Kidney (tissue), 13 donors: ENCODE measurements at regions not wholly inside any gene's neighbourhood (a gene's known extent, or its start where the extent isn't known, plus 50 kb on each side); places are given as distances from the start of the nearest gene placed in this dataset.

Experiments
- DNase-seq, 5 donors: peaks; one replicate each; pipeline ENCODE4 v3.0.0-alpha.2; 2013 to 2020
- FAIRE-seq: peaks from 2 replicates; lab custom pipeline; 2012; peaks lifted over from hg19 to GRCh38; lab: Jason Lieb, UNC
- H3K27ac ChIP-seq, 2 donors: one replicate each; pipeline ENCODE4 v1.7.0; 2013; ENCODE audit warnings: low read depth in 2 of 2, low read length in 2 of 2, inconsistent platforms in 1 of 2
- H3K27me3 ChIP-seq: one replicate; pipeline ENCODE4 v1.7.1; 2013; ENCODE audit warnings: low read length, inconsistent platforms; ENCODE audit not compliant: control insufficient read depth, insufficient read depth
- H3K36me3 ChIP-seq, 3 donors: one replicate each; pipeline versions ENCODE4 v1.7.0 to v1.7.1; 2013; ENCODE audit warnings: low read length in 3 of 3, control low read depth in 1 of 3, inconsistent platforms in 1 of 3; ENCODE audit not compliant: insufficient read depth in 3 of 3, control insufficient read depth in 2 of 3
- H3K4me1 ChIP-seq, 3 donors: one replicate each; pipeline versions ENCODE4 v1.7.0 to v1.7.1; 2013; ENCODE audit warnings: low read length in 3 of 3, inconsistent platforms in 1 of 3, low read depth in 1 of 3; ENCODE audit not compliant: control insufficient read depth in 2 of 3, insufficient read depth in 2 of 3
- H3K4me3 ChIP-seq, 3 donors: one replicate each; pipeline versions ENCODE4 v1.7.0 to v1.8.1; 2013; ENCODE audit warnings: low read length in 3 of 3, control low read depth in 1 of 3, inconsistent platforms in 1 of 3
- H3K9ac ChIP-seq, 3 donors: one replicate each; pipeline versions ENCODE4 v1.7.0 to v1.7.1; 2013; ENCODE audit warnings: low read length in 3 of 3, control low read depth in 1 of 3, inconsistent platforms in 1 of 3
- H3K9me3 ChIP-seq, 3 donors: one replicate each; pipeline versions ENCODE4 v1.7.0 to v1.7.1; 2013; ENCODE audit warnings: low read length in 3 of 3, control low read depth in 1 of 3, inconsistent platforms in 1 of 3; ENCODE audit not compliant: control insufficient read depth in 2 of 3, insufficient read depth in 1 of 3
- intact Hi-C: fragments of 100-400 bp; cut with DNase I; formaldehyde crosslinking; loops from one replicate; pipeline ENCODE4 v1.11.1; 2022
- TF ChIP-seq, protein P1 (sequence below): IDR thresholded peaks from 3 replicates; pipeline ENCODE4 v1.5.1; 2012; ENCODE audit warnings: mild to moderate bottlenecking, moderate library complexity, borderline replicate concordance; ENCODE audit not compliant: insufficient read depth; ENCODE audit errors: extremely low read depth
- donor health status: control.
- donor health status: control.
- donor health status: control.
- donor health status: control.
- donor health status: control.
- donor health status: DM: yes; HTN: yes; CAD: no.
- donor health status: Normal renal cell carcinoma (clear cell type).

GRCh38 chr15:53116169-53116568 lies 326.0 kb upstream of the ONECUT1 start:
- intact Hi-C loops, result no loop called here
- Histone ChIP-seq H3K9me3 (peaks cover 0 to 2% (median 0%) of the 10 kb centered on the region in 3 donors), H3K27ac (no peak overlapping the region), H3K36me3 (no peaks in the 10 kb centered on the region), H3K9ac (no peak overlapping the region), H3K27me3 (no peaks in the 10 kb centered on the region), H3K4me1 (no peaks in the 10 kb centered on the region), H3K4me3 (no peak overlapping the region)
- TF ChIP-seq, protein P1, sequence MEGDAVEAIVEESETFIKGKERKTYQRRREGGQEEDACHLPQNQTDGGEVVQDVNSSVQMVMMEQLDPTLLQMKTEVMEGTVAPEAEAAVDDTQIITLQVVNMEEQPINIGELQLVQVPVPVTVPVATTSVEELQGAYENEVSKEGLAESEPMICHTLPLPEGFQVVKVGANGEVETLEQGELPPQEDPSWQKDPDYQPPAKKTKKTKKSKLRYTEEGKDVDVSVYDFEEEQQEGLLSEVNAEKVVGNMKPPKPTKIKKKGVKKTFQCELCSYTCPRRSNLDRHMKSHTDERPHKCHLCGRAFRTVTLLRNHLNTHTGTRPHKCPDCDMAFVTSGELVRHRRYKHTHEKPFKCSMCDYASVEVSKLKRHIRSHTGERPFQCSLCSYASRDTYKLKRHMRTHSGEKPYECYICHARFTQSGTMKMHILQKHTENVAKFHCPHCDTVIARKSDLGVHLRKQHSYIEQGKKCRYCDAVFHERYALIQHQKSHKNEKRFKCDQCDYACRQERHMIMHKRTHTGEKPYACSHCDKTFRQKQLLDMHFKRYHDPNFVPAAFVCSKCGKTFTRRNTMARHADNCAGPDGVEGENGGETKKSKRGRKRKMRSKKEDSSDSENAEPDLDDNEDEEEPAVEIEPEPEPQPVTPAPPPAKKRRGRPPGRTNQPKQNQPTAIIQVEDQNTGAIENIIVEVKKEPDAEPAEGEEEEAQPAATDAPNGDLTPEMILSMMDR, result no peak
- DNase-seq (no peak), FAIRE-seq (no peak)

DNA sequence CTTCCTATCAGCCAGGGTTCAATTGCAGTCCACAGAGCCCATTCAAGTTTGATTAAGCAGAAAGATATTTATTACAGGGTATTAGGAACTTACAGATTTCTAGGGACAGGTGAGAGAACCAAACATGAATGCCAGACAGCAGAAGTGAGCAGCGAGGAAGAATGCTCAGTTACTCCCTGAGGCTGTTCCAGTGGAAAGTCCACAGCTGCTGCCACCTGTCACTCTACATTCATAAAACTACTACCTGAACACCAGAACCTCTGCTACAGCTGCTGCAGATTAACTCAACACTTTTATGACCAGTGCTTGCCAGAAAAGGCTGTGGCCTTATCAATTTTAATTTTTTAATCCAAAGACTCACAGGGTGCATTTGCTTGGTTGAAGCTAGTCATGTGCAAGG lies 325.4 kb upstream of the ONECUT1 start:
- Histone ChIP-seq H3K36me3 (no peaks in the 10 kb centered on the region), H3K4me1 (no peaks in the 10 kb centered on the region), H3K27ac (no peak overlapping the region), H3K9me3 (peaks cover 0 to 2% (median 0%) of the 10 kb centered on the region in 3 donors), H3K9ac (no peak overlapping the region), H3K4me3 (no peak overlapping the region), H3K27me3 (no peaks in the 10 kb centered on the region)
- DNase-seq (no peak), FAIRE-seq (no peak)
- TF ChIP-seq, protein P1, result no peak
- intact Hi-C loops, result no loop called here

DNA sequence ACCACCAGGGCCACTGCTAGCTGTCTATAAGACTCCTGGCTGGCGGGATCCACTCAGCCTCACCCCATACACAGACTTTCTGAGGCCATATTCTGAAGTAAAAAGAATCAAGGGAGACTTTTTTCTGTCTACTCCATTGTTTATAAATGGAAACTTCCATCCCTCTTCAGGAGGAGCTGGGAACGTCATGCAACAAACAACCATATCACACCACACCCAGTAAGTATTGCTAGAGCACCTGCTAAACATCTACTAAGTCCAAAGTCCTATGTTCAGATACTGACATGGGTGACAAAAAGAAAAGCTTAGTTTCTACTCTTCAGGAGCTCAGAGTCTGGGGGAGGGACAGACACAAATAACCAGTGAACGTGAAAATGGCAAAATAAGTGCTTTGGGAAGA lies 324.8 kb upstream of the ONECUT1 start:
- no peaks in the 10 kb centered on the region for H3K27me3 ChIP-seq
- no peak overlapping the region for H3K27ac ChIP-seq
- DNase-seq (no peak), FAIRE-seq (no peak)
- intact Hi-C loops, result no loop called here
- H3K4me3 ChIP-seq, result no peak overlapping the region
- no peaks in the 10 kb centered on the region for H3K4me1 ChIP-seq
- peaks cover 0 to 2% (median 0%) of the 10 kb centered on the region in 3 donors for H3K9me3 ChIP-seq
- H3K9ac ChIP-seq, result no peak overlapping the region
- TF ChIP-seq, protein P1, result no peak
- no peaks in the 10 kb centered on the region for H3K36me3 ChIP-seq

DNA sequence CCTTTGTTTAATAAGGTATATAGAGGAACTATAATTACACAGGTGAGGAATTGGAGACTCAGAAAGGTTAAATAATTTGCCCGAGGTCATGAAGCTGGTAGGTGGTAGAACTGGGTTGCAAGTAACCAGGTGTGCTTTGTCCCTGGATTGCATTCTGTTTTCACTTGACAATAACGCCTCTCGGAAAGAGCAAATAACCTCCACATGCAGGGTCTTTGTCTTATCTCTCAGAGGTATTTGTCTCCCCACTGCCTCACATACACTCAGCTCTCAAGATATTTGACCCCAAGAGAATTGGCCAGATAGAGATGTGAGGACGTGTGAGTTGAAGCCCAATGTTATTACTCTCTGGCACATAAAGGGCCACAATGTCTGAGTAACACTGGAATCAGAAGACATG lies 320.9 kb upstream of the ONECUT1 start:
- no peak overlapping the region for H3K27ac ChIP-seq
- H3K9me3 ChIP-seq, result no peaks in the 10 kb centered on the region
- TF ChIP-seq, protein P1, result no peak
- FAIRE-seq (no peak), DNase-seq (no peak)
- H3K4me3 ChIP-seq, result no peak overlapping the region
- H3K36me3 ChIP-seq, result no peaks in the 10 kb centered on the region
- intact Hi-C loops, result no loop called here
- H3K27me3 ChIP-seq, result no peaks in the 10 kb centered on the region
- no peak overlapping the region for H3K9ac ChIP-seq
- H3K4me1 ChIP-seq, result no peaks in the 10 kb centered on the region
